ENCODE measurements at regions not wholly inside any gene's neighbourhood (a gene's known extent, or its start where the extent isn't known, plus 50 kb on each side); places are given as distances from the start of the nearest gene placed in this dataset.

- no peak for DNase-seq
Observed at GRCh38 chr17:56648321-56648720, 54.8 kb downstream of the NOG start.

- no peak for DNase-seq
Observed at GRCh38 chr17:56648806-56649205, 55.3 kb downstream of the NOG start.

GRCh38 chr17:56652628-56653027 is 59.1 kb downstream of the NOG start:
- peak; percentile 7 for DNase-seq

- DNase-seq: peak; percentile 68
Observed at GRCh38 chr17:56653877-56654276, 60.4 kb downstream of the NOG start.

- DNase-seq: no peak
Observed at GRCh38 chr17:56656701-56657327, 63.3 kb downstream of the NOG start.

GRCh38 chr17:56658648-56659047 is 65.1 kb downstream of the NOG start:
- no peak for DNase-seq

- DNase-seq: no peak
Observed at GRCh38 chr17:56659622-56660021, 66.1 kb downstream of the NOG start.

- DNase-seq: peak; percentile 10
Observed at GRCh38 chr17:56661906-56662305, 68.4 kb downstream of the NOG start.

- no peak for DNase-seq
Observed at GRCh38 chr17:56665864-56666263, 72.4 kb downstream of the NOG start.

- no peak for DNase-seq
Observed at GRCh38 chr17:56667925-56668458, 74.5 kb downstream of the NOG start.

- no peak for DNase-seq
Observed at GRCh38 chr17:56672195-56672594, 78.7 kb downstream of the NOG start.

- no peak for DNase-seq
Observed at GRCh38 chr17:56674401-56674925, 81.0 kb downstream of the NOG start.

GRCh38 chr17:56675876-56676660 is 82.6 kb downstream of the NOG start:
- DNase-seq: no peak

- no peak for DNase-seq
Observed at GRCh38 chr17:56676810-56677209, 83.3 kb downstream of the NOG start.

GRCh38 chr17:56678249-56679114 is 85.0 kb downstream of the NOG start:
- DNase-seq: peak; percentile 38

GRCh38 chr17:56679115-56679776 is 85.7 kb downstream of the NOG start:
- peak; percentile 49 for DNase-seq

GRCh38 chr17:56679777-56680422 is 86.4 kb downstream of the NOG start:
- DNase-seq: no peak

- DNase-seq: no peak
Observed at GRCh38 chr17:56680676-56681075, 87.2 kb downstream of the NOG start.

- no peak for DNase-seq
Observed at GRCh38 chr17:56681561-56682266, 88.2 kb downstream of the NOG start.

- no peak for DNase-seq
Observed at GRCh38 chr17:56688151-56688550, 94.7 kb downstream of the NOG start.
